Calu3 (cell line): ENCODE measurements at regions not wholly inside any gene's neighbourhood (a gene's known extent, or its start where the extent isn't known, plus 50 kb on each side); places are given as distances from the start of the nearest gene placed in this dataset.

Experiments used
- BruUV-seq: library from RNA; stranded (reverse); fragments of 400-500 nt; replicated peaks from 2 replicates; lab custom pipeline; 2021; lab: Mats Ljungman, UMichigan
- CTCF ChIA-PET: fragments of 300-600 bp; sonication (Branson Sonifier 250); formaldehyde crosslinking; loops from one replicate; lab custom pipeline; 2022; ENCODE audit warnings: antibody characterized with exemption; lab: Charles Lee
- DNase-seq: peaks from one replicate; pipeline ENCODE4 v3.0.0; 2022
- H3K27ac Mint-ChIP-seq: one replicate; pipeline ENCODE4 v1.8.0; 2022; ENCODE audit warnings: mixed read lengths; ENCODE audit not compliant: unreplicated experiment
- H3K27me3 Mint-ChIP-seq: one replicate; pipeline ENCODE4 v1.8.0; 2022; ENCODE audit warnings: mixed read lengths; ENCODE audit not compliant: unreplicated experiment
- H3K36me3 Mint-ChIP-seq: one replicate; pipeline ENCODE4 v1.8.0; 2022; ENCODE audit warnings: mild to moderate bottlenecking, moderate library complexity, mixed read lengths; ENCODE audit not compliant: insufficient read depth, unreplicated experiment
- H3K4me1 Mint-ChIP-seq: one replicate; pipeline ENCODE4 v1.8.0; 2022; ENCODE audit warnings: mild to moderate bottlenecking, low read depth, mixed read lengths; ENCODE audit not compliant: unreplicated experiment
- H3K4me3 Mint-ChIP-seq: one replicate; pipeline ENCODE4 v1.8.0; 2022; ENCODE audit warnings: mild to moderate bottlenecking, low read depth, moderate library complexity, mixed read lengths; ENCODE audit not compliant: unreplicated experiment
- H3K9me3 Mint-ChIP-seq: one replicate; pipeline ENCODE4 v1.8.0; 2022; ENCODE audit warnings: low read depth, mixed read lengths; ENCODE audit not compliant: unreplicated experiment
- CTCF ChIP-seq: fragments of 200-600 bp; IDR thresholded peaks from one replicate; pipeline ENCODE4 v1.8.0; 2022; ENCODE audit warnings: antibody characterized with exemption; ENCODE audit not compliant: unreplicated experiment
- intact Hi-C: fragments of 100-400 bp; cut with micrococcal nuclease; formaldehyde crosslinking; loops from one replicate; pipeline ENCODE4 v1.10.0; 2022; ENCODE audit not compliant: unreplicated experiment

GRCh38 chr2:217551252-217551899 is 451.4 kb downstream of the TNS1 start:
- Mint-ChIP-seq H3K4me3 (no peak overlapping the region), H3K9me3 (peaks cover 3% of the 10 kb centered on the region), H3K27me3 (peaks cover 25% of the 10 kb centered on the region), H3K4me1 (no peaks in the 10 kb centered on the region), H3K36me3 (no peaks in the 10 kb centered on the region), H3K27ac (no peak overlapping the region)
- DNase-seq, result no peak
- no TSS peak for BruUV-seq
- intact Hi-C loops, result no loop called here
- TF ChIP-seq CTCF, result no peak
- CTCF ChIA-PET, result interaction anchor here (0.6 kb wide), 1 partner anchor 863 kb away, joined by 4 read pairs; no protein-coding TSS in a partner anchor

- H3K27me3 Mint-ChIP-seq, result no peaks in the 10 kb centered on the region
- H3K4me3 Mint-ChIP-seq, result no peak overlapping the region
- DNase-seq, result no peak
- no peak for TF ChIP-seq CTCF
- H3K9me3 Mint-ChIP-seq, result peaks cover 9% of the 10 kb centered on the region
- H3K4me1 Mint-ChIP-seq, result no peaks in the 10 kb centered on the region
- CTCF ChIA-PET, result no interaction called here
- intact Hi-C loops, result no loop called here
- H3K36me3 Mint-ChIP-seq, result no peaks in the 10 kb centered on the region
- H3K27ac Mint-ChIP-seq, result no peak overlapping the region
- BruUV-seq, result no TSS peak
Measured at GRCh38 chr2:217539126-217539525, 463.7 kb downstream of the TNS1 start.

- Mint-ChIP-seq H3K27me3 (no peaks in the 10 kb centered on the region), H3K27ac (no peak overlapping the region), H3K4me1 (no peaks in the 10 kb centered on the region), H3K9me3 (peaks cover 7% of the 10 kb centered on the region), H3K36me3 (no peaks in the 10 kb centered on the region), H3K4me3 (no peak overlapping the region)
- TF ChIP-seq CTCF, result no peak
- DNase-seq, result no peak
- CTCF ChIA-PET, result no interaction called here
- intact Hi-C loops, result no loop called here
- no TSS peak for BruUV-seq
Measured at GRCh38 chr2:217538719-217539118, 464.1 kb downstream of the TNS1 start.

- no peak overlapping the region for H3K4me3 Mint-ChIP-seq
- no peak for TF ChIP-seq CTCF
- DNase-seq, result no peak
- no TSS peak for BruUV-seq
- peaks cover 20% of the 10 kb centered on the region for H3K4me1 Mint-ChIP-seq
- H3K9me3 Mint-ChIP-seq, result peaks cover 9% of the 10 kb centered on the region
- intact Hi-C loops, result no loop called here
- no peaks in the 10 kb centered on the region for H3K27me3 Mint-ChIP-seq
- no peak overlapping the region for H3K27ac Mint-ChIP-seq
- CTCF ChIA-PET, result no interaction called here
- no peaks in the 10 kb centered on the region for H3K36me3 Mint-ChIP-seq
Measured at GRCh38 chr2:217535957-217536708, 466.7 kb downstream of the TNS1 start.
